ENCODE measurements at regions not wholly inside any gene's neighbourhood (a gene's known extent, or its start where the extent isn't known, plus 50 kb on each side); places are given as distances from the start of the nearest gene placed in this dataset.
A peak's percentile ranks its signal among the peaks of the same experiment; 100 is the strongest.

- Mint-ChIP-seq H3K4me1 (ENCODE audit: low read depth in 2 of 2) (no peaks in the 10 kb centered on the region), H3K27me3 (peaks cover 0 to 7% of the 10 kb centered on the region in 2 donors), H3K36me3 (no peaks in the 10 kb centered on the region), H3K27ac (no peak overlapping the region), H3K9me3 (no peaks in the 10 kb centered on the region), H3K4me3 (no peak overlapping the region)
- ATAC-seq, result no peak
- DNase-seq (ENCODE audit: low spot score), result no peak
These were observed 110.2 kb upstream of the CYSLTR1 start for GRCh38 chrX:78437621-78438020.

- Mint-ChIP-seq H3K27ac (no peak overlapping the region), H3K4me1 (ENCODE audit: low read depth in 2 of 2) (no peaks in the 10 kb centered on the region), H3K4me3 (no peak overlapping the region), H3K27me3 (peaks cover 0 to 15% of the 10 kb centered on the region in 2 donors), H3K36me3 (no peaks in the 10 kb centered on the region), H3K9me3 (no peaks in the 10 kb centered on the region)
- ATAC-seq (no peak), DNase-seq (ENCODE audit: low spot score) (no peak)
These were observed 101.8 kb upstream of the CYSLTR1 start for GRCh38 chrX:78429172-78429571.

GRCh38 chrX:78388663-78389062 lies 61.3 kb upstream of the CYSLTR1 start:
- ATAC-seq, result no peak
- no peak for DNase-seq (ENCODE audit: low spot score)
- peaks cover 13% of the 10 kb centered on the region for H3K36me3 Mint-ChIP-seq
- H3K27ac Mint-ChIP-seq, result no peak overlapping the region
- peaks cover 8% of the 10 kb centered on the region for H3K9me3 Mint-ChIP-seq
- no peak overlapping the region for H3K4me3 Mint-ChIP-seq
- no peaks in the 10 kb centered on the region for H3K4me1 Mint-ChIP-seq (ENCODE audit: low read depth in 2 of 2)
- H3K27me3 Mint-ChIP-seq, result peaks cover 0 to 16% of the 10 kb centered on the region in 2 donors

DNA sequence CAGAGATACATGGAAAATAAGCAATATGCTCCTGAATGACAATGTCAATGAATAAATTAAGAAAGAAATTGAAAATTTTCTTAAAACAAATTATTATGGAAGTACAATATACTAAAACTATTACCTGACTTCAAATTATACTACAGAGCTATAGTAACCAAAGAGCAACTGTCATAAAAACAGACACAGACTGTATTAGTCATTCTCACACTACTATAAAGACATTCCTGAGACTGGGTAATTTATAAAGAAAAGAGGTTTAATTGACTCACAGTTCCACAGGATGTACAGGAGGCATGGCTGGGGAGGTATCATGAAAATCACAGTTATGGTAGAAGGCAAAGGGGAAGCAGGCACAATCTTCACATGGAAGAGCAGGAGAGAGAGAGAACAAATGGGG lies 60.0 kb upstream of the CYSLTR1 start:
- Mint-ChIP-seq H3K4me1 (ENCODE audit: low read depth in 2 of 2) (no peaks in the 10 kb centered on the region), H3K27me3 (peaks cover 0 to 16% of the 10 kb centered on the region in 2 donors), H3K27ac (no peak overlapping the region), H3K4me3 (no peak overlapping the region), H3K36me3 (peaks cover 13% of the 10 kb centered on the region), H3K9me3 (peaks cover 8% of the 10 kb centered on the region)
- DNase-seq (ENCODE audit: low spot score) (no peak), ATAC-seq (no peak)

- Mint-ChIP-seq H3K27ac (no peak overlapping the region), H3K4me3 (no peak overlapping the region), H3K36me3 (peaks cover 20% of the 10 kb centered on the region), H3K27me3 (peaks cover 0 to 13% of the 10 kb centered on the region in 2 donors), H3K4me1 (ENCODE audit: low read depth in 2 of 2) (peaks cover 0 to under 1% of the 10 kb centered on the region in 2 donors), H3K9me3 (peaks cover 8% of the 10 kb centered on the region)
- DNase-seq (ENCODE audit: low spot score) (no peak), ATAC-seq (no peak)
These were observed 57.1 kb upstream of the CYSLTR1 start for GRCh38 chrX:78384486-78384885.

DNA sequence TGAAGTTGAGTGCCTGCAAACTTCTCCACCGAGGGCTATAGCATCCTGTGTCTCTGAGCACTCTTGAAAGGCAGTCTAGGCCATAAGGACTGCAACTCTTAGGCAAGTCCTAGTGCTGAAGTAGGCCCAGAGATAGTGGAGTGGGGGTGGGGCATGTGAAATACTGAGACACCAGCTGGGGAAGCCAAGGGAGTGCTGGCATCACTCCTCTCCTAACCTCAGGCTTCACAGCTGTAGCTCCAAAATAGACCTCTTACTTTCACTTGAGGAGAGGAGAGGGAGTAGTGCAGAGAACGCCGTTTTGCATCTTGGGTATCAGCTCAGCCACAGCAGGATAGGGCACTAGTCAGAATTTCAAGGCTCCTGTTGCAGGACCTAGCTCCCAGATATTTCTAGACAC lies 56.2 kb upstream of the CYSLTR1 start:
- Mint-ChIP-seq H3K4me3 (no peak overlapping the region), H3K27ac (no peak overlapping the region), H3K27me3 (peaks cover 0 to 8% of the 10 kb centered on the region in 2 donors), H3K9me3 (peaks cover 3% of the 10 kb centered on the region), H3K4me1 (ENCODE audit: low read depth in 2 of 2) (peaks cover 7% of the 10 kb centered on the region in 2 donors), H3K36me3 (peaks cover 12% of the 10 kb centered on the region)
- ATAC-seq (no peak), DNase-seq (ENCODE audit: low spot score) (no peak)

DNA sequence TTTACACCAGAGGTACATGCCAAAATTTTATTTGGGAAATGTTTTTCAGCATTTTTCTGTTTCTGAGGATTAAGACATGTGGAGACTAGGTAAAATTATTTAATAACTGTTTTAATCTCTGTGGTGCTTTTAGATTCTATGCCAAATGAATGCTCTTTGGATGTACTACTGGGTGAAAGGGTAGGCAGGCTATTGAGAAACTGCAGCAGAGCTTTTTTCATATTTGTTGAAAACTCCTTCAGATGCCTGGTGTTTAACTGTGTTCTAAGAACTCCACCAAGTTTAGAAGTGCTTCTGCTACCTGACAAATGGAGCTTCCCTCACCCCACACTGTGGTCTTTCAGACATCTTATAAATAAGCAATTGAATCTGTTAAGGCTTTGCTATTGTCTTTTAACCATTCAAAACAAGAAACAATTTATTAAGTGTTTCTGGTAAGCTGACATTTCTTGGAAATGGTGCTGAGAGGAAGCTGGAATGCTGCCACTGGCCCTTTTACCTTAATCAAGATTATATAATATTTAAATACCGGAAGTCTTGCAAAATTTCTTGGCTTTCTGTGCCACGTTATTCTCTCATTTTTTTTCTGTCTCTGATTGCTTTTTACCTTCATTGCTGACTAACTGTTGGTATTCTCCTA lies 51.2 kb upstream of the CYSLTR1 start:
- no peaks in the 10 kb centered on the region for H3K27me3 Mint-ChIP-seq
- no peaks in the 10 kb centered on the region for H3K9me3 Mint-ChIP-seq
- no peak for DNase-seq (ENCODE audit: low spot score)
- peaks cover 7 to 12% of the 10 kb centered on the region in 2 donors for H3K4me1 Mint-ChIP-seq (ENCODE audit: low read depth in 2 of 2)
- H3K27ac Mint-ChIP-seq, result peak overlapping the region in 1 of 2 donors; percentile 24
- ATAC-seq, result no peak
- H3K36me3 Mint-ChIP-seq, result peaks cover 6% of the 10 kb centered on the region
- peak overlapping the region; percentile 23 for H3K4me3 Mint-ChIP-seq
